B cell (primary cell): ENCODE measurements at regions not wholly inside any gene's neighbourhood (a gene's known extent, or its start where the extent isn't known, plus 50 kb on each side); places are given as distances from the start of the nearest gene placed in this dataset.

ENCODE experiments used
- ATAC-seq: fragments of 200-7000 bp; cut with Tn5 transposase; one replicate; pipeline ENCODE4 v1.10.0; 2021; ENCODE audit warnings: low read depth, mild to moderate bottlenecking, moderate number of reproducible peaks, moderate library complexity
- CTCF ChIA-PET: fragments of 350-600 bp; sonication (Branson Sonifier 250); formaldehyde crosslinking; loops from one replicate; lab custom pipeline; 2021; ENCODE audit warnings: antibody characterized with exemption, inconsistent platforms; lab: Charles Lee
- POLR2A ChIA-PET: fragments of 350-600 bp; sonication (Branson Sonifier 250); formaldehyde crosslinking; loops from one replicate; lab custom pipeline; 2021; ENCODE audit warnings: antibody characterized with exemption; lab: Charles Lee
- DNase-seq: peaks from one replicate; pipeline ENCODE4 v3.0.0; 2013
- H2AFZ ChIP-seq: 2 replicates; pipeline ENCODE4 v1.6.1; 2012; ENCODE audit warnings: mild to moderate bottlenecking, low read depth, low read length; ENCODE audit not compliant: insufficient read depth, poor library complexity, severe bottlenecking
- H3K27ac ChIP-seq, 2 donors: 1 replicate in 1 of 2; 2 replicates in 1 of 2; pipeline ENCODE4 v1.5.1; 2012 to 2013; ENCODE audit warnings: low read length in 2 of 2, mild to moderate bottlenecking in 2 of 2, moderate library complexity in 1 of 2
- H3K27me3 ChIP-seq, 4 experiments: fragments of 200-600 bp in 1 of 4; sonication (generic) in 1 of 4; replicated peaks in 1 of 4; 1 replicate in 2 of 4; 2 replicates in 2 of 4; pipeline versions ENCODE4 v1.6.1 to v1.7.0; 2013 to 2016; ENCODE audit warnings: low read length in 3 of 4, mild to moderate bottlenecking in 2 of 4, mixed read lengths in 1 of 4, moderate library complexity in 1 of 4; ENCODE audit not compliant: insufficient read depth in 4 of 4, control insufficient read depth in 3 of 4; ENCODE audit errors: control extremely low read depth in 1 of 4
- H3K36me3 ChIP-seq, 2 experiments: replicated peaks in 1 of 2; 1 replicate in 1 of 2; 2 replicates in 1 of 2; pipeline versions ENCODE4 v1.6.1 to v1.7.1; 2013; ENCODE audit warnings: low read length in 1 of 2; ENCODE audit not compliant: insufficient read depth in 2 of 2, control insufficient read depth in 1 of 2; ENCODE audit errors: control extremely low read depth in 1 of 2, extremely low read depth in 1 of 2
- H3K4me1 ChIP-seq, 2 donors: fragments of 200-600 bp in 1 of 2; sonication (generic) in 1 of 2; 1 replicate in 1 of 2; 2 replicates in 1 of 2; pipeline versions ENCODE4 v1.5.1 to v1.6.1; 2013 to 2017; ENCODE audit warnings: low read length in 2 of 2; ENCODE audit not compliant: control insufficient read depth in 2 of 2, insufficient read depth in 2 of 2
- H3K4me2 ChIP-seq: replicated peaks from 2 replicates; pipeline ENCODE3; 2012; ENCODE audit warnings: mild to moderate bottlenecking, low read depth, low read length; ENCODE audit not compliant: poor library complexity, severe bottlenecking
- H3K4me3 ChIP-seq, 5 experiments: fragments of 200-600 bp in 1 of 5; sonication (generic) in 1 of 5; 1 replicate in 3 of 5; 2 replicates in 2 of 5; pipeline versions ENCODE4 v1.5.1 to v1.7.0; 2011 to 2016; ENCODE audit warnings: low read length in 4 of 5, mild to moderate bottlenecking in 4 of 5, low read depth in 2 of 5, control low read depth in 1 of 5, moderate library complexity in 1 of 5; ENCODE audit not compliant: insufficient read depth in 1 of 5; ENCODE audit errors: control extremely low read depth in 1 of 5, extremely low read depth in 1 of 5
- H3K79me2 ChIP-seq: fragments of 200-600 bp; sonication (generic); one replicate; pipeline ENCODE4 v1.6.0; 2016; ENCODE audit warnings: low read length; ENCODE audit not compliant: control insufficient read depth, insufficient read depth
- H3K9ac ChIP-seq: fragments of 200-600 bp; sonication (generic); 2 replicates; pipeline ENCODE4 v1.6.1; 2017; ENCODE audit warnings: mild to moderate bottlenecking, low read length, moderate library complexity
- H3K9me3 ChIP-seq, 3 donors: one replicate each; pipeline versions ENCODE4 v1.6.1 to v1.7.1; 2013; ENCODE audit warnings: low read length in 2 of 3; ENCODE audit not compliant: control insufficient read depth in 2 of 3, insufficient read depth in 1 of 3; ENCODE audit errors: control extremely low read depth in 1 of 3
- H4K20me1 ChIP-seq: 2 replicates; pipeline ENCODE4 v1.6.0; 2012; ENCODE audit warnings: mild to moderate bottlenecking, low read length; ENCODE audit not compliant: insufficient read depth, control insufficient read depth, poor library complexity, severe bottlenecking
- H3K27ac Mint-ChIP-seq: one replicate; pipeline ENCODE4 v1.8.0; 2021; ENCODE audit warnings: mixed read lengths
- H3K27me3 Mint-ChIP-seq: one replicate; pipeline ENCODE4 v1.8.0; 2021; ENCODE audit warnings: mixed read lengths
- H3K4me1 Mint-ChIP-seq: one replicate; pipeline ENCODE4 v1.8.0; 2021; ENCODE audit warnings: mixed read lengths
- H3K4me3 Mint-ChIP-seq: one replicate; pipeline ENCODE4 v1.8.0; 2021; ENCODE audit warnings: mixed read lengths
- H3K9me3 Mint-ChIP-seq: one replicate; pipeline ENCODE4 v1.8.0; 2022; ENCODE audit warnings: mixed read lengths; ENCODE audit not compliant: insufficient read depth
- EZH2 ChIP-seq: IDR thresholded peaks from 2 replicates; pipeline ENCODE4 v1.6.1; 2012; ENCODE audit warnings: borderline replicate concordance, low read depth, mild to moderate bottlenecking, moderate library complexity, low read length; ENCODE audit not compliant: insufficient read depth, poor library complexity, severe bottlenecking
- WGBS: methylation state at CpG from one replicate; pipeline ENCODE4 v1.1.5; 2013; ENCODE audit warnings: missing lambda C conversion rate; ENCODE audit not compliant: insufficient coverage; 5-methylcytosine and 5-hydroxymethylcytosine counted together
- intact Hi-C: fragments of 100-400 bp; cut with micrococcal nuclease; formaldehyde crosslinking; loops from one replicate; pipeline ENCODE4 v1.10.0; 2022
- TF ChIP-seq, protein P1 (sequence below): fragments of 200-600 bp; IDR thresholded peaks from one replicate; pipeline ENCODE4 v1.8.0; 2022; ENCODE audit warnings: antibody characterized with exemption, mild to moderate bottlenecking

DNA sequence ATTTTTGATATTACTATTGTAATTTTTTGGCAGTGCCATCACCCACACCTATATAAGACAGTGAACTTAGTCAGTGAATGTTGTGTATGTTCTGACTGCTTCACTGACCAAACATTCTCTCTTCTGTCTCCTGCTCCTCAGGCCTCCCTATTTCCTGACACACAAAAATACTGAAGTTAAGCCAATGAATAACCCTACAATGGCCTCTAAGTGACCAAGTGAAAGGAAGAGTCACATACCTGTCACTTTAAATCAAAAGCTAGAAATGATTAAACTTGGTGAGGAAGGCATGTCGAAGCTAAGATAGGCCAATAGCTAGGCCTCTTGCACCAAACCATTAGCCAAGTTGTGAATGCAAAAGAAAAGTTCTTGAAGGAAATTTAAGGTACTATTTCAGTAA is 151.9 kb downstream of the RND3 start:
- H2AFZ ChIP-seq = no peak overlapping the region
- H3K4me2 ChIP-seq = no peak overlapping the region
- intact Hi-C loops = no loop called here
- H4K20me1 ChIP-seq = no peaks in the 10 kb centered on the region
- ChIA-PET CTCF (no interaction called here), POLR2A (no interaction called here)
- no peaks in the 10 kb centered on the region for H3K4me1 ChIP-seq
- Mint-ChIP-seq H3K27ac (no peak overlapping the region), H3K4me1 (no peaks in the 10 kb centered on the region), H3K4me3 (no peak overlapping the region), H3K27me3 (no peaks in the 10 kb centered on the region), H3K9me3 (no peaks in the 10 kb centered on the region)
- WGBS = no CpG with 5 or more reads among the region's 1 CpG
- no peak overlapping the region for H3K4me3 ChIP-seq
- no peak for ATAC-seq
- TF ChIP-seq EZH2 = no peak
- TF ChIP-seq, protein P1, sequence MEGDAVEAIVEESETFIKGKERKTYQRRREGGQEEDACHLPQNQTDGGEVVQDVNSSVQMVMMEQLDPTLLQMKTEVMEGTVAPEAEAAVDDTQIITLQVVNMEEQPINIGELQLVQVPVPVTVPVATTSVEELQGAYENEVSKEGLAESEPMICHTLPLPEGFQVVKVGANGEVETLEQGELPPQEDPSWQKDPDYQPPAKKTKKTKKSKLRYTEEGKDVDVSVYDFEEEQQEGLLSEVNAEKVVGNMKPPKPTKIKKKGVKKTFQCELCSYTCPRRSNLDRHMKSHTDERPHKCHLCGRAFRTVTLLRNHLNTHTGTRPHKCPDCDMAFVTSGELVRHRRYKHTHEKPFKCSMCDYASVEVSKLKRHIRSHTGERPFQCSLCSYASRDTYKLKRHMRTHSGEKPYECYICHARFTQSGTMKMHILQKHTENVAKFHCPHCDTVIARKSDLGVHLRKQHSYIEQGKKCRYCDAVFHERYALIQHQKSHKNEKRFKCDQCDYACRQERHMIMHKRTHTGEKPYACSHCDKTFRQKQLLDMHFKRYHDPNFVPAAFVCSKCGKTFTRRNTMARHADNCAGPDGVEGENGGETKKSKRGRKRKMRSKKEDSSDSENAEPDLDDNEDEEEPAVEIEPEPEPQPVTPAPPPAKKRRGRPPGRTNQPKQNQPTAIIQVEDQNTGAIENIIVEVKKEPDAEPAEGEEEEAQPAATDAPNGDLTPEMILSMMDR = no peak
- H3K9ac ChIP-seq = no peak overlapping the region
- H3K27ac ChIP-seq = no peak overlapping the region
- H3K79me2 ChIP-seq = no peaks in the 10 kb centered on the region
- no peaks in the 10 kb centered on the region for H3K9me3 ChIP-seq
- H3K36me3 ChIP-seq = no peaks in the 10 kb centered on the region
- DNase-seq = no peak
- no peaks in the 10 kb centered on the region for H3K27me3 ChIP-seq

DNA sequence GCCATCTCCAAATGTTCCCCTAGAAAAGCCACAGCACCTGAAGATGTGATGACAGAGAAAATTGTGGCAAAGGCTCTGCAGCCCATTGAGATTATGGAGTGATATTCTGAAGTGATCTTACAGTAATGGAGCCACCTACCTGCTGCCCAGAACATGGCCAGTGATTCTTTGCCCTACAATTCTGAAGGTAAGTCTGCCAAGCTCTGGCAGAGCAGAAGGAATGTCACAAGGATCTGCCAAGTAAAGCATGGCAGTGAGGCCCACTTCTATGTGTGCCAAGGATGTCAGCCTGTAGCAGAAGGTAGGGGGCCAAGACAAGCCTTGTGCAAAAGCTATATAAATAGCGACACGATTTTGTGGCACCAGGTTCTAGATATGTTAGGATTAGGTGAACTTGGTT is 155.1 kb downstream of the RND3 start:
- Histone ChIP-seq H3K36me3 (no peaks in the 10 kb centered on the region), H3K4me2 (no peak overlapping the region), H3K4me1 (no peaks in the 10 kb centered on the region), H3K27me3 (no peaks in the 10 kb centered on the region), H3K4me3 (no peak overlapping the region), H4K20me1 (no peaks in the 10 kb centered on the region), H3K9me3 (no peaks in the 10 kb centered on the region), H3K27ac (no peak overlapping the region), H3K79me2 (no peaks in the 10 kb centered on the region), H3K9ac (no peak overlapping the region), H2AFZ (no peak overlapping the region)
- no peak overlapping the region for H3K4me3 Mint-ChIP-seq
- no peak for TF ChIP-seq EZH2
- TF ChIP-seq, protein P1 = no peak
- 100% methylated on average over 2 of the region's 2 CpGs for WGBS
- H3K4me1 Mint-ChIP-seq = no peaks in the 10 kb centered on the region
- H3K9me3 Mint-ChIP-seq = peaks cover 2% of the 10 kb centered on the region
- ChIA-PET CTCF (no interaction called here), POLR2A (no interaction called here)
- intact Hi-C loops = no loop called here
- H3K27me3 Mint-ChIP-seq = no peaks in the 10 kb centered on the region
- DNase-seq (no peak), ATAC-seq (no peak)
- H3K27ac Mint-ChIP-seq = no peak overlapping the region
